Panc1 (cell line): ENCODE measurements at regions not wholly inside any gene's neighbourhood (a gene's known extent, or its start where the extent isn't known, plus 50 kb on each side); places are given as distances from the start of the nearest gene placed in this dataset.
"Not testable (repeated sequence)": the region's sequence is repeated elsewhere in the genome, so short reads cannot be mapped to it uniquely, and the experiment has no call there.

Experiments used
- ATAC-seq: fragments of 200-7000 bp; cut with Tn5 transposase; 2 replicates; pipeline ENCODE4 v1.9.1; 2020; ENCODE audit warnings: mild to moderate bottlenecking, moderate library complexity
- BruUV-seq: library from RNA; stranded (reverse); fragments of 400-500 nt; replicated peaks from 2 replicates; lab custom pipeline; 2021; lab: Mats Ljungman, UMichigan
- CTCF ChIA-PET: fragments of 300-600 bp; sonication (Branson Sonifier 250); formaldehyde crosslinking; loops from one replicate; lab custom pipeline; 2022; ENCODE audit warnings: antibody characterized with exemption; lab: Charles Lee
- POLR2A ChIA-PET: fragments of 300-600 bp; sonication (Branson Sonifier 250); formaldehyde crosslinking; loops from one replicate; lab custom pipeline; 2022; ENCODE audit warnings: antibody characterized with exemption; lab: Charles Lee
- DNase-seq: peaks from one replicate; pipeline ENCODE4 v3.0.0-alpha.2; 2010; ENCODE audit warnings: low read depth, low spot score
- H3K27ac ChIP-seq: 2 replicates; pipeline ENCODE4 v1.5.1; 2011; ENCODE audit warnings: mild to moderate bottlenecking, low read length, inconsistent platforms
- H3K27me3 ChIP-seq: fragments of 200-500 bp; sonication (Bioruptor generic); 2 replicates; pipeline ENCODE4 v1.6.0; 2014; ENCODE audit warnings: low read length, inconsistent platforms; ENCODE audit not compliant: control insufficient read depth, insufficient read depth
- H3K36me3 ChIP-seq: fragments of 200-500 bp; sonication (Bioruptor generic); 2 replicates; pipeline ENCODE4 v1.5.1; 2014; ENCODE audit warnings: inconsistent platforms, mild to moderate bottlenecking, low read length, moderate library complexity; ENCODE audit not compliant: control insufficient read depth, insufficient read depth
- H3K4me1 ChIP-seq: 2 replicates; pipeline ENCODE4 v1.5.1; 2011; ENCODE audit warnings: inconsistent platforms, mild to moderate bottlenecking, low read length, moderate library complexity; ENCODE audit not compliant: control insufficient read depth, insufficient read depth
- H3K4me3 ChIP-seq, 2 experiments: 2 replicates each; pipeline ENCODE4 v1.5.1; 2011 to 2012; ENCODE audit warnings: low read depth in 2 of 2, low read length in 2 of 2, mild to moderate bottlenecking in 2 of 2, inconsistent platforms in 1 of 2, moderate library complexity in 1 of 2
- H3K9me3 ChIP-seq: fragments of 200-500 bp; sonication (Bioruptor generic); 2 replicates; pipeline ENCODE4 v1.5.1; 2014; ENCODE audit warnings: low read depth, mild to moderate bottlenecking, inconsistent platforms, low read length, moderate library complexity; ENCODE audit not compliant: control insufficient read depth, insufficient read depth
- CTCF ChIP-seq: fragments of 450-650 bp; IDR thresholded peaks from 2 replicates; pipeline ENCODE4 v1.5.1; 2017; ENCODE audit warnings: mild to moderate bottlenecking
- POLR2AphosphoS5 ChIP-seq: IDR thresholded peaks from 2 replicates; pipeline ENCODE4 v1.6.1; 2012; ENCODE audit warnings: mild to moderate bottlenecking, low read depth, low read length, moderate library complexity
- REST ChIP-seq, 2 experiments: IDR thresholded peaks; 2 replicates each; pipeline ENCODE4 v1.6.1; 2011 to 2012; ENCODE audit warnings: low read depth in 2 of 2, control low read depth in 1 of 2, low read length in 1 of 2, mild to moderate bottlenecking in 1 of 2, moderate library complexity in 1 of 2; ENCODE audit not compliant: insufficient read depth in 1 of 2
- SIN3A ChIP-seq: IDR thresholded peaks from 2 replicates; pipeline ENCODE4 v1.6.1; 2012; ENCODE audit warnings: low read depth, mild to moderate bottlenecking, low read length, moderate library complexity, borderline replicate concordance; ENCODE audit not compliant: insufficient read depth
- TCF7L2 ChIP-seq: IDR thresholded peaks from 2 replicates; pipeline ENCODE4 v1.6.1; 2011; ENCODE audit warnings: mild to moderate bottlenecking, low read depth, low read length, inconsistent platforms
- in situ Hi-C: cut with HindIII; loops from 2 replicates; pipeline ENCODE4 v1.10.0; 2016; ENCODE audit warnings: low sequenced_read_pairs, low pct_unique_long_range_greater_than_20kb
- intact Hi-C: fragments of 100-400 bp; cut with micrococcal nuclease; formaldehyde crosslinking; loops from one replicate; pipeline ENCODE4 v1.10.0; 2022; ENCODE audit not compliant: unreplicated experiment

GRCh38 chr7:114141415-114141814 lies 222.6 kb upstream of the PPP1R3A start:
- Histone ChIP-seq H3K4me3 (no peak overlapping the region), H3K27me3 (no peaks in the 10 kb centered on the region), H3K4me1 (no peaks in the 10 kb centered on the region), H3K27ac (no peak overlapping the region), H3K36me3 (no peaks in the 10 kb centered on the region), H3K9me3 (no peaks in the 10 kb centered on the region)
- no peak for TF ChIP-seq POLR2AphosphoS5
- TF ChIP-seq SIN3A = no peak
- TF ChIP-seq CTCF = no peak
- in situ Hi-C loops = no loop called here
- DNase-seq (no peak), ATAC-seq (no peak)
- POLR2A ChIA-PET = no interaction called here
- intact Hi-C loops = no loop called here
- BruUV-seq = no TSS peak
- CTCF ChIA-PET = no interaction called here

GRCh38 chr7:114140561-114140960 lies 221.8 kb upstream of the PPP1R3A start:
- Histone ChIP-seq H3K4me3 (no peak overlapping the region), H3K27me3 (no peaks in the 10 kb centered on the region), H3K4me1 (no peaks in the 10 kb centered on the region), H3K9me3 (no peaks in the 10 kb centered on the region), H3K27ac (no peak overlapping the region), H3K36me3 (no peaks in the 10 kb centered on the region)
- POLR2A ChIA-PET = no interaction called here
- DNase-seq (no peak), ATAC-seq (no peak)
- in situ Hi-C loops (no loop called here), intact Hi-C loops (no loop called here)
- CTCF ChIA-PET = no interaction called here
- no peak for TF ChIP-seq CTCF
- TF ChIP-seq POLR2AphosphoS5 = no peak
- no TSS peak for BruUV-seq

GRCh38 chr7:114139690-114140089 lies 220.9 kb upstream of the PPP1R3A start:
- H3K4me3 ChIP-seq, CTCF ChIA-PET, ATAC-seq, POLR2A ChIA-PET, H3K9me3 ChIP-seq, in situ Hi-C loops, H3K27ac ChIP-seq, H3K36me3 ChIP-seq, DNase-seq, H3K27me3 ChIP-seq, H3K4me1 ChIP-seq, BruUV-seq, intact Hi-C loops: not testable (repeated sequence)

- CTCF ChIA-PET = no interaction called here
- ATAC-seq (no peak), DNase-seq (no peak)
- POLR2A ChIA-PET = no interaction called here
- Histone ChIP-seq H3K36me3 (no peaks in the 10 kb centered on the region), H3K4me3 (no peak overlapping the region), H3K27ac (no peak overlapping the region), H3K4me1 (no peaks in the 10 kb centered on the region), H3K27me3 (no peaks in the 10 kb centered on the region), H3K9me3 (no peaks in the 10 kb centered on the region)
- TF ChIP-seq SIN3A = no peak
- TF ChIP-seq POLR2AphosphoS5 = no peak
- no peak for TF ChIP-seq REST (IDR thresholded peaks at IDR 0.05; ENCODE audit: insufficient read depth in 1 of 2, low read depth in 2 of 2, low read length in 1 of 2)
- no peak for TF ChIP-seq CTCF
- no peak for TF ChIP-seq TCF7L2
- intact Hi-C loops = no loop called here
- BruUV-seq = no TSS peak
- in situ Hi-C loops = no loop called here
These were observed 219.8 kb upstream of the PPP1R3A start for GRCh38 chr7:114138587-114138986.
